C4-2B (cell line): ENCODE measurements at regions not wholly inside any gene's neighbourhood (a gene's known extent, or its start where the extent isn't known, plus 50 kb on each side); places are given as distances from the start of the nearest gene placed in this dataset.

ENCODE experiments used
- ZFX ChIP-seq: fragments of 450-650 bp; IDR thresholded peaks from 2 replicates; pipeline ENCODE4 v1.6.1; 2017
- TF ChIP-seq, protein P1 (sequence below): fragments of 450-650 bp; conservative IDR thresholded peaks from 2 replicates; pipeline ENCODE4 v1.5.1; 2017; ENCODE audit warnings: mild to moderate bottlenecking

- TF ChIP-seq, protein P1, sequence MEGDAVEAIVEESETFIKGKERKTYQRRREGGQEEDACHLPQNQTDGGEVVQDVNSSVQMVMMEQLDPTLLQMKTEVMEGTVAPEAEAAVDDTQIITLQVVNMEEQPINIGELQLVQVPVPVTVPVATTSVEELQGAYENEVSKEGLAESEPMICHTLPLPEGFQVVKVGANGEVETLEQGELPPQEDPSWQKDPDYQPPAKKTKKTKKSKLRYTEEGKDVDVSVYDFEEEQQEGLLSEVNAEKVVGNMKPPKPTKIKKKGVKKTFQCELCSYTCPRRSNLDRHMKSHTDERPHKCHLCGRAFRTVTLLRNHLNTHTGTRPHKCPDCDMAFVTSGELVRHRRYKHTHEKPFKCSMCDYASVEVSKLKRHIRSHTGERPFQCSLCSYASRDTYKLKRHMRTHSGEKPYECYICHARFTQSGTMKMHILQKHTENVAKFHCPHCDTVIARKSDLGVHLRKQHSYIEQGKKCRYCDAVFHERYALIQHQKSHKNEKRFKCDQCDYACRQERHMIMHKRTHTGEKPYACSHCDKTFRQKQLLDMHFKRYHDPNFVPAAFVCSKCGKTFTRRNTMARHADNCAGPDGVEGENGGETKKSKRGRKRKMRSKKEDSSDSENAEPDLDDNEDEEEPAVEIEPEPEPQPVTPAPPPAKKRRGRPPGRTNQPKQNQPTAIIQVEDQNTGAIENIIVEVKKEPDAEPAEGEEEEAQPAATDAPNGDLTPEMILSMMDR: no peak
- no peak for TF ChIP-seq ZFX
Measured at GRCh38 chr9:64128572-64128971, 1156.4 kb downstream of the FOXD4L5 start.
